NCI-H2196 (cell line): ENCODE measurements at regions not wholly inside any gene's neighbourhood (a gene's known extent, or its start where the extent isn't known, plus 50 kb on each side); places are given as distances from the start of the nearest gene placed in this dataset.
"Not testable (repeated sequence)": the region's sequence is repeated elsewhere in the genome, so short reads cannot be mapped to it uniquely, and the experiment has no call there.

Source experiments
- DNase-seq: peaks from one replicate; lab custom pipeline; 2025; ENCODE audit not compliant: unreplicated experiment; lab: John Stamatoyannopoulos, UW

GRCh38 chr5:162209005-162209605 lies 141.5 kb downstream of the GABRG2 start:
- peak; percentile 2 for DNase-seq

GRCh38 chr5:162214551-162214950 lies 147.0 kb downstream of the GABRG2 start:
- no peak for DNase-seq

GRCh38 chr5:162217037-162217436 lies 149.5 kb downstream of the GABRG2 start:
- no peak for DNase-seq

- DNase-seq = no peak
These were observed 154.3 kb downstream of the GABRG2 start for GRCh38 chr5:162221910-162222309.

GRCh38 chr5:162227075-162227474 lies 159.5 kb downstream of the GABRG2 start:
- no peak for DNase-seq

GRCh38 chr5:162230348-162230747 lies 162.8 kb downstream of the GABRG2 start:
- no peak for DNase-seq

- no peak for DNase-seq
These were observed 163.9 kb downstream of the GABRG2 start for GRCh38 chr5:162231522-162231921.

GRCh38 chr5:162240734-162241133 lies 173.2 kb downstream of the GABRG2 start:
- DNase-seq = no peak

GRCh38 chr5:162242416-162242815 lies 174.8 kb downstream of the GABRG2 start:
- no peak for DNase-seq

- no peak for DNase-seq
These were observed 176.1 kb downstream of the GABRG2 start for GRCh38 chr5:162243651-162244050.

- no peak for DNase-seq
These were observed 180.6 kb downstream of the GABRG2 start for GRCh38 chr5:162248107-162248713.

- DNase-seq = no peak
These were observed 189.1 kb downstream of the GABRG2 start for GRCh38 chr5:162256711-162257110.

GRCh38 chr5:162268694-162269481 lies 201.3 kb downstream of the GABRG2 start:
- no peak for DNase-seq

GRCh38 chr5:162272417-162272816 lies 204.8 kb downstream of the GABRG2 start:
- DNase-seq = no peak

GRCh38 chr5:162274679-162275078 lies 207.1 kb downstream of the GABRG2 start:
- DNase-seq = no peak

- DNase-seq = not testable (repeated sequence)
These were observed 207.8 kb downstream of the GABRG2 start for GRCh38 chr5:162275387-162275786.

- no peak for DNase-seq
These were observed 214.6 kb downstream of the GABRG2 start for GRCh38 chr5:162282191-162282590.

GRCh38 chr5:162283609-162284008 lies 216.0 kb downstream of the GABRG2 start:
- no peak for DNase-seq

- no peak for DNase-seq
These were observed 221.2 kb downstream of the GABRG2 start for GRCh38 chr5:162288647-162289296.

GRCh38 chr5:162289489-162289888 lies 221.9 kb downstream of the GABRG2 start:
- no peak for DNase-seq

GRCh38 chr5:162299793-162300192 lies 232.2 kb downstream of the GABRG2 start:
- DNase-seq = no peak

- DNase-seq = no peak
These were observed 233.8 kb downstream of the GABRG2 start for GRCh38 chr5:162301356-162301755.
